ENCODE measurements at regions not wholly inside any gene's neighbourhood (a gene's known extent, or its start where the extent isn't known, plus 50 kb on each side); places are given as distances from the start of the nearest gene placed in this dataset.

DNA sequence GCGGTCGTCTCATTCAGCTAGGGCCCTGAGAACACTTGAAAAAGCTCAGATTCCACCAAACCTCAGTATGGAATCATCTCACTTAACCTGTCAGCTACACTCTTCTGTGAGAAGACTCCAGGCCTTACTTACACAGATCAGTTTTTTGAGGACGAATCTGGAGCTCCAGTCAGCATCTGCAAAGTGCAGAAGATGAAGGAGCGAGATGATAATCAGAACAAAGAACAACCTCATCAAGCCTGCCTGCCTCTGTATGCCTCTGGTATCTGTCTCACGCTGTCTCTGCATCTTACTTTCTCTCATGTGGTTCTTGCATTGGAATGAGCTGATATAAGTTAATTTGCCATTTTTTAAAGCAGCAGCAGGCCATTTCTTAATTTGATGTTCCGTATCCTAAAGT, 444.1 kb upstream of the LRATD1 start:
- DNase-seq (ENCODE audit: low read depth): no peak

- no peak for DNase-seq (ENCODE audit: low read depth)
Measured at GRCh38 chr2:14189929-14190328, 442.6 kb upstream of the LRATD1 start.

- DNase-seq (ENCODE audit: low read depth): no peak
Measured at GRCh38 chr2:14194233-14194632, 438.3 kb upstream of the LRATD1 start.

GRCh38 chr2:14197293-14197692, 435.2 kb upstream of the LRATD1 start:
- DNase-seq (ENCODE audit: low read depth): no peak

DNA sequence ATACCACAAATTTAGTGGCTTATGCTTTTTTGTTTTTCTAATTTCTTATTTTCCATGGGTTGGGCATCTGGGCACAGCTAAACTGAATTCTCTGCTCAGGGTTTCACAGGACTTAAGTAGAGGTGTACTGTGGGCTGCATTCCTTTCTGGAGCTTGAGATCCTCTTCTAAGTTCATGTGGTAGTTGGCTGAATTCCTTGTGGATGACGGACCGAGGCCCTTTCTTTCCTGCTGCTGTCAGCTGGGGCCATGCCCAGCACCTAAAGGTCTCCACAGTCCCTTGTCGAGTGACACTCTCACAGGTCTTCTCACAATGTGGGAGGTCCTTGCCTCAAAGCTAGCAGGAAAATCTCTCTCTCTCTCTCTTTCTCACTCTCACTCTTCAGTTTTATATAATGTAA, 433.5 kb upstream of the LRATD1 start:
- DNase-seq (ENCODE audit: low read depth): no peak

DNA sequence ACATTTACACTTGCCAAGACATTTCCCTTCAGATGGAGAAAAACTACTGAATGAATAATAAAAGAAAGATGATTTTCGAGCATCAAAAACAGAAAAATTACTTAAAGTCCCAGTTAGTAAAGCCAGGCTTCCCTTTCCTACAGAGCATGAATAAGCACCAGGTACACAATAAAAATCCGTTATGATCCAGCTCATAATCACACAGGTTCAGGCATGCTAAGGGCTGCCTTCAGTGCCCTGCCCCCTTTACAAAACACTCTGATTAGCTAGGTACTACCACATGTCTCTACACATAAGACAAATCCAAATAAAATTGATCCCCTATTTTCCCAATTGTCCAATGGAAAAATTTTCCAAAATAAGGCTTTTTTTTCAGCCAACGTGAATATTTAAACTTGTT, 413.2 kb upstream of the LRATD1 start:
- DNase-seq (ENCODE audit: low read depth): no peak

DNA sequence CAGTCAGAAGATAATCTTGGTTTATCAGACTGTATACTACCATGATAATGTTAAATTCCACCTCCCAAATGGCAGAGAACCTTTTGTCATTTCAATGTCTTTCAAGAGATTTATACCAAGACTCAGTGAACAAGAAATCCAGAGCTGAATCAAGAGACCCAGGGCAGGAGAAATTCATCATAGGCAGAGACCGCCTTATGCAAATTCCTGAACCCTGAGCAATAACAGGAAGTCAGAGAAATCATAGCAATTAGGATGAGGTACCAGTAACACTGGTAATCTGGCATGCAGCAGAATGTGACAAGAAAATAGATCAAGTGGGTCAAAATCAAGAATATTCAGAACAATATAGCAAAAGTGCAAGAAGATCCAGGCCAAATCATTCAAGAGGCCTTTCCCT, 412.4 kb upstream of the LRATD1 start:
- no peak for DNase-seq (ENCODE audit: low read depth)

- DNase-seq (ENCODE audit: low read depth): no peak
Measured at GRCh38 chr2:14221466-14221865, 411.1 kb upstream of the LRATD1 start.

GRCh38 chr2:14223576-14223975, 408.9 kb upstream of the LRATD1 start:
- no peak for DNase-seq (ENCODE audit: low read depth)

DNA sequence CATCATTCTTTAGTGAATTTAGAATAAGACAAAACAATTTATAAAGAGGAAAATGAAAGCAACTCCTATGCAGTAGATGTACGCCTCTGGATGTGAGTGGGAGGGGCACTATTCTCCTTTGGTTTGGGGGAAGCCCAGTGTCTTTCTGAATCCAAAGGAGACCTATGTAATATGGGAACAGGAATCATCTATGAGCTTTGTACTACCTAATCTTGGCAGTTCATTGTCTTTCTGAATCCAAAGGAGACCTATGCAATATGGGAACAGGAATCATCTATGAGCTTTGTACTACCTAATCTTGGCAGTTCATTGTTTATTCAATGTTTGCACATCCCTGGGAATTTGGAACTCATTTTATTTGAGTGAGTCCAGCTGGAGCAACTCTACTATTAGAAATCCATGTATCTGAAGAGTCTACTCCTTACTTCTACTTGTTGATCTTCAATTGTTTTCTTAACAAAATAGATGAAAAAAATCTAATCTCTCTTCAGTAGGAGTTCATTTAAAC, 401.1 kb upstream of the LRATD1 start:
- DNase-seq (ENCODE audit: low read depth): no peak

- DNase-seq (ENCODE audit: low read depth): no peak
Measured at GRCh38 chr2:14232217-14232616, 400.3 kb upstream of the LRATD1 start.

DNA sequence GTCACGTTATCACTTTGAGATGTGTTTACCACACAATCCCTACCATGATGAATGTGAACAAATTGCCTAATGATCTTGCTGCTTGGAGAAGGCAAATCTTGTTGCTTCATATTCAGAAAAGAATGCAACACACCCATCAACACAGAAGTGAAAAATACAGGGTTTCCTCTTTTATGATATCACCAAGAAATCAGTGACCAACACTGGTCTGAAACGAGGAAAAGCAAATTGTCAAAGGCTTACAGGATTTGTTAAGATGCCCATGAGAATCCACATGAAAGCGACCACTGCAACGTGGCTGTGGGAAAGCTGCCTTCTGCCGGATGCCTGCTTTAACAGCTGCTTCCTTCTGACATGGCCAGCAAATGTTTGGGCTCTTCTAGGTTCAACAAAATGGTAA, 397.6 kb upstream of the LRATD1 start:
- DNase-seq (ENCODE audit: low read depth): no peak

DNA sequence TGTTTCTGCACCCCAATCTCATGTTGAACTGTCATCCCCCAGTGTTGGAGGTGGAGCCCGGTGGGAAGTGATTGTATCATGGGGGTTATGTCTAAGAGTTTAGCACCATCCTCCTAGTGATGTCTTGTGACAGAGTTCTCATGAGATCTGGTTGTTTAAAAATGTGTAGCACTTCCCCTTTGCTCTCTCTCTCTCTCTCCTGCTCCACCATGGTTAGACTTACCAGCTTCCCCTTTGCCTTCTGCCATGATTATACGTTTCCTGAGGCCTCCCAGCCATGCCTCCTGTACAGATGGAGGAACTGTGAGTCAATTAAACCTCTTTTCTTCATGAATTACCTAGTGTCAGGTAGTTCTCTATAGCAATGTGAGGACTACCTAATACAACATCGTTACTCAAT, 396.9 kb upstream of the LRATD1 start:
- DNase-seq (ENCODE audit: low read depth): no peak

- no peak for DNase-seq (ENCODE audit: low read depth)
Measured at GRCh38 chr2:14237902-14238301, 394.6 kb upstream of the LRATD1 start.

DNA sequence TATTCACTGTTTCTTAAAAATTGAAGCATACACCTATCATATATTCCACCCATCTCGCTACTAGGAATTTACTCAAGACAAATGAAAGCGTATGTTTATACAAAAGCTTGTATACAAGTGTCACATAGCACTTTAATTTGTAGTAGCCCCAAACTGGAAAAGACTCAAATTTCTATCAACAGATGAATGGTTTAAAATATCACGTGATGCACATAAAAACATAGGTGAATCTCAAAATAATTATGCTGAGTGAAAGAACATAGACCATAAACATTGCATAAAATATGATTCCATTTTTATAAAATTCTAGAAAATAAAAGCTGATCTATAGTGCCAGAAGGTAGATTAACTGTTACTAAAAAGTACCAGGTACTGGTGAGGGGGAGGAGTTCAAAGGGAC, 392.9 kb upstream of the LRATD1 start:
- no peak for DNase-seq (ENCODE audit: low read depth)

- no peak for DNase-seq (ENCODE audit: low read depth)
Measured at GRCh38 chr2:14240868-14241267, 391.6 kb upstream of the LRATD1 start.

- no peak for DNase-seq (ENCODE audit: low read depth)
Measured at GRCh38 chr2:14245901-14246300, 386.6 kb upstream of the LRATD1 start.

DNA sequence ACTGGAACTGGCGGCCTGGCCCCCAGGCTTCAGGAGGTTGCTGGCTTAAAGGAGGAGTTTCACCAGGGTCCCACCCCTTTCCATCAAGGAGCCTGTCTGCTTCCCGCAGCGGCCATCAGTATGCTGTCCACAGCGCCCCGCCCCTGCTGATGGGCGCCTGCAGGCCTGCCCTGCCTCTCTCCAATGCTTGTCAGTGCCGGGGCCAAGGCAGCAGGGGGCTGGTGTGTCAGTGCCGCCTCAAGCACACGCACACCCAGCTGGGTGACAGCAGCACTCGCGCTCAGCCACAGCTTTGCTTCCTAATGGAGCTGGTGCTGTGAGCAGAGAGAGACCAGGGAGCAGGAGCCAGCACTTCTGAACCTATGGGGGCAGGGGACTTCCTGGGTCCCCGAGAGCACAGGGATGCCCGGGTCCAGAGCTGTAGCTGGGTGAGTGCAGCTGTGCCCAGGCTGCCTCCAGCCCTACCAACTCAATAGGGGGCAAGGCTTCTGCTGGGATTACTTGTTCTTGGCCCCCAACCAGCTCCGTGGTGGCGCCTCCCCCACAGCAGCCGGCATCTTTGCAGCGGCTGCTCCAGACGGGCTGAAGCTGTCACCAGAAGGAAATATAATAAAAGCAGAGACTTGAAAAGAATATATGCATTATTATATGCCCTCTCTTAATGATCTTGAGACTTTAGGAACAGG, 377.2 kb upstream of the LRATD1 start:
- DNase-seq (ENCODE audit: low read depth): no peak

DNA sequence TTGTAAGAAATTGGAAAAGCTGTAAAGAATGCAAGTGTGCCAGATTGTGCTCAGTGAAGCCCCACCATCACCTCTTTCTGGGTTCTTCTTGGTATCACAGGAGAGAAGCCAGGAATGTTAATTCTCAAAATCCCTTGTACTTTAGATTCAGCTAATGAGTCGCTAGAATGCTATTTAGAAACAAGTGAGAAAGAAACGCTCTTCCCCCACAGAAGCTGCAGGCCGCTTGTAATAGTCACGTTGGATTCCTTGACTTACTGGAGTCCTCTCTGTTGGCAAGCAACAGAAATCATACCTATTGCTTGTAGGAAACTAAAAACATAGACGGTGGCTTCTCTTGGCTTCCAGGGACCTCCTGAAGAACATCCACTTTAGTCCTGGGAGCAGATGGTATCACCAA, 375.6 kb upstream of the LRATD1 start:
- DNase-seq (ENCODE audit: low read depth): no peak

GRCh38 chr2:14257801-14258507, 374.6 kb upstream of the LRATD1 start:
- no peak for DNase-seq (ENCODE audit: low read depth)

DNA sequence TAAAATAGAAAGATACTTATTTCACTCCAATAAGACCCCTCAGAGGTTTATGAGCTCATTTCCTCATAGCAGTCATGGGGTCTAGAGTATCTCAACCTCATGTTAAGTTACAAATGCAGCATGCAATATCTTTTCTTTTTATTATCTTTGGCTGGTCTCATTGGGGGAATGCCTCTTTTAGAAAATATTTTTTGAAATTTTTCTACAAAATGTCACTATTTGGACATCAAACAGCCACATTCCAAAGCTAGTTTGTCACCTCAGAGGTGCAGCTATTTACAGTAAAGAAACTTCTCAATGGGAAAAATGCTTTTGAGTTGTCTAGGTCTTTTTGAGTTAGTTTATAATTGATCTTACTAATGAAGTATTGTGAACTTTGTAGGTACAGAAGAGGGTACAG, 370.7 kb upstream of the LRATD1 start:
- DNase-seq (ENCODE audit: low read depth): no peak

DNA sequence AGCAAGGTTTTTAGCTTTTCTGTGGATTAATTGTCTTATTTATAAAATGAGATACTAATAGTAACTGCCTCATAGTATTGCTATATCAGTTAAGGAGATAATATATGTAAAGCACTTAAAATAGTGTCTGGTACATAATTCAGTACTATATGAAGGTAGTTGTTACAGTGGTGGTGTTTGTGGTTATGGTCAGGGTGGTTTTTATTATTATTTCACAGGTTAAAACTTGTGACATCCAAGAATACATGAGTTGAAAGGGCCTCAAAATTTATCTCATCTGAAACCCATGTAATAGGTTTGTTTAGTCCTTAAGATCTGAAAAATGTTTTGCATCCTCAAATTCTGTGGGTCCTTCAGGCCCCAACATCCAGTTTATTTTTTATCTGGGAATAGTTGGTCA, 369.5 kb upstream of the LRATD1 start:
- DNase-seq (ENCODE audit: low read depth): no peak

- DNase-seq (ENCODE audit: low read depth): no peak
Measured at GRCh38 chr2:14270036-14270582, 362.4 kb upstream of the LRATD1 start.
